AG04449 (cell line): ENCODE measurements at regions not wholly inside any gene's neighbourhood (a gene's known extent, or its start where the extent isn't known, plus 50 kb on each side); places are given as distances from the start of the nearest gene placed in this dataset.

ENCODE experiments used
- CTCF ChIA-PET: fragments of 350-600 bp; formaldehyde crosslinking; extraction: SDS; loops from one replicate; lab custom pipeline; 2021; ENCODE audit warnings: antibody characterized with exemption; lab: Yijun Ruan, JAX
- POLR2A ChIA-PET: fragments of 400-600, 350-600 bp; formaldehyde crosslinking; extraction: SDS; loops from one replicate; lab custom pipeline; 2020; ENCODE audit warnings: antibody characterized with exemption, inconsistent platforms; lab: Yijun Ruan, JAX
- DNase-seq: peaks from one replicate; pipeline ENCODE4 v3.0.0-alpha.2; 2010; ENCODE audit warnings: low read depth, low spot score
- H3K4me3 ChIP-seq: 2 replicates; pipeline ENCODE4 v1.5.1; 2011; ENCODE audit warnings: low read depth, mild to moderate bottlenecking, control low read depth, low read length
- TF ChIP-seq, protein P1 (sequence below): IDR thresholded peaks from one replicate; pipeline ENCODE4 v1.5.1; 2011; ENCODE audit warnings: mild to moderate bottlenecking, moderate library complexity, low read length, control low read depth, inconsistent platforms; ENCODE audit not compliant: insufficient read depth; ENCODE audit errors: missing control alignments

GRCh38 chr3:5332270-5332956, 144.9 kb downstream of the EDEM1 start:
- TF ChIP-seq, protein P1, sequence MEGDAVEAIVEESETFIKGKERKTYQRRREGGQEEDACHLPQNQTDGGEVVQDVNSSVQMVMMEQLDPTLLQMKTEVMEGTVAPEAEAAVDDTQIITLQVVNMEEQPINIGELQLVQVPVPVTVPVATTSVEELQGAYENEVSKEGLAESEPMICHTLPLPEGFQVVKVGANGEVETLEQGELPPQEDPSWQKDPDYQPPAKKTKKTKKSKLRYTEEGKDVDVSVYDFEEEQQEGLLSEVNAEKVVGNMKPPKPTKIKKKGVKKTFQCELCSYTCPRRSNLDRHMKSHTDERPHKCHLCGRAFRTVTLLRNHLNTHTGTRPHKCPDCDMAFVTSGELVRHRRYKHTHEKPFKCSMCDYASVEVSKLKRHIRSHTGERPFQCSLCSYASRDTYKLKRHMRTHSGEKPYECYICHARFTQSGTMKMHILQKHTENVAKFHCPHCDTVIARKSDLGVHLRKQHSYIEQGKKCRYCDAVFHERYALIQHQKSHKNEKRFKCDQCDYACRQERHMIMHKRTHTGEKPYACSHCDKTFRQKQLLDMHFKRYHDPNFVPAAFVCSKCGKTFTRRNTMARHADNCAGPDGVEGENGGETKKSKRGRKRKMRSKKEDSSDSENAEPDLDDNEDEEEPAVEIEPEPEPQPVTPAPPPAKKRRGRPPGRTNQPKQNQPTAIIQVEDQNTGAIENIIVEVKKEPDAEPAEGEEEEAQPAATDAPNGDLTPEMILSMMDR, result no peak
- ChIA-PET POLR2A (no interaction called here), CTCF (no interaction called here)
- DNase-seq, result no peak
- H3K4me3 ChIP-seq, result no peak overlapping the region

DNA sequence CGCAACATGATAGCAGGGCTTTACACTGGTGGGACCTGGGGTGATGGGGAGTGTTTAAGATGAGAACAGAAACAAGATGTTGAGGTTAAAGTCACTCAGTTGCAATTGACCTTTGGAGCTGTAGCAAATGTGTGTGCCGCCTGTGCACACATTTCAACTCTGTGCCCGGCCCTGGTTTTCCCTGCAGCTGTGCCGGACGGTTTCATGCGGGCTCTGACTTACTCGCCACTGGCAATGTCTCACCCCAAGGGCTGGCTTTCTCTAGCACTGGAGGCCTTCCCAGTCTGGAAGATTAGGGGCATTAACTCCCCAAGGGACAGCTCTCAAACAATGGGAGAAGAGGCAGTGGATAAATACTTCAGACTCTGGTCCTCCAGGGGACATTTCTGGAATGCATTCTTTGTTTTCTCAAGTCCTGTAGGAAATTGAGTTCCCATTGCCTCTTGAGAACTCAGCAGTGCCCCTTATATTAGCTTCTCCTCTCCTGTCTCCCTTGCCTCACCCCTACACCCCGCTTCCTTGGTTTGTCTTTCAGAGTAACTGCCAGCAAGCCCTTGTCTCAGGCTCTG, 152.5 kb downstream of the EDEM1 start:
- POLR2A ChIA-PET, result no interaction called here

DNA sequence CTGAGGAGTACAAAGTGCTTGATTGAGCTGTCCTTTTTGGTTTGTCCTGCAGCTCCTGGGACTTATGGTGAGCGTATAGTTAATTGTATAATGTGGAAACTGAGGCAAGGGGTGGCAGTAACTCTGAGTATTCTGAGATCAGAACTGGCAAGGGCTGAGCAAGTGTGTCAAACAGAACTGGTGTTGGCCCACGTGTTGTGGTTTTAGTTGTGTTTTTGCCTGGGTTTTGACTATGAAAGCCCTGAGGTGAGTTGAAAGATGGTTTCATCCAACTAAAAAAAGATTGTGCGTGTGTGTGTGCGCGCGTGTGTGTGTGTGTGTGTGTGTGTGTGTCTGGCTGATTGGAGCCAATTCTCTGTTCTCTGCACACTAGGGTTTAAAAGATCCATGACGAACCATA, 154.1 kb downstream of the EDEM1 start:
- H3K4me3 ChIP-seq, result no peak overlapping the region
- DNase-seq, result no peak
- ChIA-PET POLR2A (no interaction called here), CTCF (no interaction called here)
- TF ChIP-seq, protein P1, result no peak

More for the DNA sequence above, 152.5 kb downstream of the EDEM1 start:
- DNase-seq, result no peak
- CTCF ChIA-PET, result no interaction called here
- no peak overlapping the region for H3K4me3 ChIP-seq
- TF ChIP-seq, protein P1, result no peak

GRCh38 chr3:5343459-5343858, 156.0 kb downstream of the EDEM1 start:
- ChIA-PET CTCF (no interaction called here), POLR2A (no interaction called here)
- no peak for DNase-seq
- H3K4me3 ChIP-seq, result no peak overlapping the region
- TF ChIP-seq, protein P1, result no peak

DNA sequence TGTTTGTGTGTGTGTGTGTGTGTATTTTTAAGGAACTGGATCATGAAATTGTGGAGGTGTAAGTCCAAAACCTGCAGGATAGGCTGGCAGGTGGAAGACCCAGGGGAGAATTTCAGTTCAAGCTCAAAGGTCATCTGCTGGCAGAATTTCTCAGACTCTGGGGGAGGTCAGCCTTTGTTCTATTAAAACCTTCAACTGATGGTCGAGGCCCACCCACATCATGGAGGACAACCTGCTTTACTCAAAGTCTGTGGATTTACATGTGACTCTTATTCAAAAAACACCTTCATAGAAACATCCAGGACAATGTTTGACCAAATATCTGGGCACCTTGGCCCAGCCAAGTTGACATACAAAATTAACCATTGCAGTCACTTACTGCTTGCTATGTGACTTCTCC, 157.2 kb downstream of the EDEM1 start:
- ChIA-PET CTCF (no interaction called here), POLR2A (no interaction called here)
- no peak overlapping the region for H3K4me3 ChIP-seq
- no peak for DNase-seq
- TF ChIP-seq, protein P1, result no peak

DNA sequence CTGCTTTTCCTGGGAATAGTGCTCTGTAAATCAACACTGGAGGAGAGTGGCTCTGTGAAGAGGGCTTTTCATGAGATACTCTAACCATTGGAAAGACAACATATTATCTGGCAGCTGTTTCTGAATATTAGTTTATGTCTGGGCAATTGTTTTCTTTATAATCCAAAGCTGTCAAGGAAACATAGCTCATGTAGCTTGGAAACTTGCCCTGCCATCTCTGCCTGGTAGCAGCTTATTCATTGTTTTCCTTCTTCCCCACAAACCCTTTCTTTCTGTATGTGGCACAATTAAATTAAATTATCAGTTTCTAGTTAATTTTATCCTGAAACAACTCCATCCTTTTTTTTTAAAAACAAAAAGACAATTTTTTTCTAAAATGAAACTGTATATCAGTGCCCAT, 160.0 kb downstream of the EDEM1 start:
- no peak overlapping the region for H3K4me3 ChIP-seq
- ChIA-PET POLR2A (no interaction called here), CTCF (no interaction called here)
- TF ChIP-seq, protein P1, result no peak
- DNase-seq, result no peak
